Natural killer cell (primary cell): ENCODE measurements at regions not wholly inside any gene's neighbourhood (a gene's known extent, or its start where the extent isn't known, plus 50 kb on each side); places are given as distances from the start of the nearest gene placed in this dataset.

Experiments used
- ATAC-seq, 3 donors: fragments of 150-1000 bp in 2 of 3; fragments of 200-7000 bp in 1 of 3; cut with Tn5 transposase; 1 replicate in 1 of 3; 2 replicates in 2 of 3; pipeline ENCODE4 v1.10.0; 2021; ENCODE audit warnings: mild to moderate bottlenecking in 2 of 3, moderate library complexity in 2 of 3
- DNase-seq, 2 donors: peaks; one replicate each; pipeline versions ENCODE4 v3.0.0 to v3.0.0-alpha.2; 2013 to 2021; ENCODE audit warnings: mixed read lengths in 1 of 2
- H3K27ac ChIP-seq: one replicate; pipeline ENCODE4 v1.5.1; 2013; ENCODE audit warnings: mild to moderate bottlenecking, low read length
- H3K27me3 ChIP-seq: one replicate; pipeline ENCODE4 v1.6.1; 2013; ENCODE audit warnings: low read length; ENCODE audit not compliant: control insufficient read depth, insufficient read depth
- H3K36me3 ChIP-seq: one replicate; pipeline ENCODE4 v1.6.1; 2013; ENCODE audit warnings: low read length; ENCODE audit not compliant: control insufficient read depth, insufficient read depth
- H3K4me1 ChIP-seq: one replicate; pipeline ENCODE4 v1.6.1; 2013; ENCODE audit warnings: low read length; ENCODE audit not compliant: control insufficient read depth, insufficient read depth
- H3K4me3 ChIP-seq: one replicate; pipeline ENCODE4 v1.5.1; 2013; ENCODE audit warnings: low read length
- H3K9me3 ChIP-seq: one replicate; pipeline ENCODE4 v1.6.1; 2013; ENCODE audit warnings: low read length; ENCODE audit not compliant: control insufficient read depth, insufficient read depth
- H3K27ac Mint-ChIP-seq, 2 donors: one replicate each; pipeline ENCODE4 v1.8.0; 2022; ENCODE audit warnings: mild to moderate bottlenecking in 2 of 2, mixed read lengths in 2 of 2, moderate library complexity in 1 of 2
- H3K27me3 Mint-ChIP-seq, 2 donors: one replicate each; pipeline ENCODE4 v1.8.0; 2022; ENCODE audit warnings: low read depth in 2 of 2, mixed read lengths in 2 of 2
- H3K36me3 Mint-ChIP-seq: one replicate; pipeline ENCODE4 v1.8.0; 2022; ENCODE audit warnings: mixed read lengths
- H3K4me1 Mint-ChIP-seq, 2 donors: one replicate each; pipeline ENCODE4 v1.8.0; 2022; ENCODE audit warnings: mixed read lengths in 2 of 2
- H3K4me3 Mint-ChIP-seq: one replicate; pipeline ENCODE4 v1.8.0; 2022; ENCODE audit warnings: mild to moderate bottlenecking, moderate library complexity, mixed read lengths
- H3K9me3 Mint-ChIP-seq, 2 donors: one replicate each; pipeline ENCODE4 v1.8.0; 2022; ENCODE audit warnings: mixed read lengths in 2 of 2
- CTCF ChIP-seq: fragments of 200-600 bp; IDR thresholded peaks from one replicate; pipeline ENCODE4 v1.8.0; 2022; ENCODE audit warnings: antibody characterized with exemption
- WGBS: methylation state at CpG from one replicate; pipeline ENCODE4 v1.1.7; 2013; ENCODE audit warnings: missing lambda C conversion rate; ENCODE audit not compliant: insufficient coverage; 5-methylcytosine and 5-hydroxymethylcytosine counted together
- intact Hi-C: fragments of 100-400 bp; cut with micrococcal nuclease; formaldehyde crosslinking; loops from one replicate; pipeline ENCODE4 v1.14.2; 2022

GRCh38 chr10:61084493-61084892, 140.5 kb upstream of the RHOBTB1 start:
- TF ChIP-seq CTCF, result no peak
- Mint-ChIP-seq H3K27me3 (peaks cover 0 to 6% of the 10 kb centered on the region in 2 donors), H3K9me3 (peaks cover 4 to 6% of the 10 kb centered on the region in 2 donors), H3K4me3 (no peak overlapping the region), H3K27ac (no peak overlapping the region), H3K36me3 (no peaks in the 10 kb centered on the region), H3K4me1 (no peaks in the 10 kb centered on the region)
- ATAC-seq (no peak), DNase-seq (no peak)
- Histone ChIP-seq H3K36me3 (no peaks in the 10 kb centered on the region), H3K27ac (no peak overlapping the region), H3K4me1 (no peaks in the 10 kb centered on the region), H3K27me3 (no peaks in the 10 kb centered on the region), H3K9me3 (no peaks in the 10 kb centered on the region), H3K4me3 (no peak overlapping the region)
- intact Hi-C loops, result no loop called here

- no peaks in the 10 kb centered on the region for H3K4me1 Mint-ChIP-seq
- H3K36me3 Mint-ChIP-seq, result no peaks in the 10 kb centered on the region
- no peak for TF ChIP-seq CTCF
- 95% methylated on average over 2 of the region's 2 CpGs for WGBS
- no peaks in the 10 kb centered on the region for H3K4me1 ChIP-seq
- peaks cover 3 to 6% of the 10 kb centered on the region in 2 donors for H3K27me3 Mint-ChIP-seq
- peaks cover 2 to 3% of the 10 kb centered on the region in 2 donors for H3K9me3 Mint-ChIP-seq
- no peak overlapping the region for H3K27ac ChIP-seq
- H3K27me3 ChIP-seq, result no peaks in the 10 kb centered on the region
- H3K4me3 Mint-ChIP-seq, result no peak overlapping the region
- H3K9me3 ChIP-seq, result no peaks in the 10 kb centered on the region
- no peak for DNase-seq
- no peaks in the 10 kb centered on the region for H3K36me3 ChIP-seq
- no peak overlapping the region for H3K4me3 ChIP-seq
- no peak overlapping the region for H3K27ac Mint-ChIP-seq
- intact Hi-C loops, result no loop called here
- no peak for ATAC-seq
These were observed 137.3 kb upstream of the RHOBTB1 start for GRCh38 chr10:61081301-61081700.

GRCh38 chr10:61078542-61079275, 134.7 kb upstream of the RHOBTB1 start:
- intact Hi-C loops, result no loop called here
- no peaks in the 10 kb centered on the region for H3K36me3 Mint-ChIP-seq

More at GRCh38 chr10:61078542-61079275, 134.7 kb upstream of the RHOBTB1 start:
- 63% methylated on average over 3 of the region's 3 CpGs for WGBS
- Histone ChIP-seq H3K27ac (no peak overlapping the region), H3K36me3 (no peaks in the 10 kb centered on the region), H3K4me1 (no peaks in the 10 kb centered on the region), H3K4me3 (no peak overlapping the region), H3K27me3 (no peaks in the 10 kb centered on the region), H3K9me3 (no peaks in the 10 kb centered on the region)
- Mint-ChIP-seq H3K4me3 (no peak overlapping the region), H3K9me3 (no peaks in the 10 kb centered on the region), H3K27ac (no peak overlapping the region), H3K4me1 (no peaks in the 10 kb centered on the region), H3K27me3 (peaks cover 3 to 6% of the 10 kb centered on the region in 2 donors)
- no peak for ATAC-seq
- no peak for DNase-seq
- TF ChIP-seq CTCF, result no peak
